ENCODE measurements at regions not wholly inside any gene's neighbourhood (a gene's known extent, or its start where the extent isn't known, plus 50 kb on each side); places are given as distances from the start of the nearest gene placed in this dataset.

DNA sequence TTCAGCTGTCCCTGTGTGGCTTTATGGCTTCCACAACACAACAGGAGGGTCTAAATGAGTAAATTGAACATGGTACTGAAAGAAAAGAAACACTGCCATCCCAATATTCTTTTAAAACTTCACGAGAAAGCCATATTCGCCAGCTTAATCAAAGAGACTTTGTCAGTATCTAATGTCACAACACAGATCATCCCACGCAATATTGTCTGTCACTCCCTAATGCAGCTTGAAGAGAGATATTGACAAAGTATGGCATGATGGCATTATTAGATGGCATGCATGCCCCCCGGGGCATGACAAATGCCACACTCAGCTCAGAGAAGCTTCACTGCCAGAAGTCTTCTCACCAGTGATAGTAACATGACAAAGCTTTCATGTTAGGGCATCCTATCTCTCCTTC is 197.8 kb downstream of the TTC8 start:
- Mint-ChIP-seq H3K4me1 (ENCODE audit: low read depth, unreplicated experiment) (no peaks in the 10 kb centered on the region), H3K36me3 (ENCODE audit: insufficient read depth, unreplicated experiment) (no peaks in the 10 kb centered on the region), H3K4me3 (ENCODE audit: low read depth, unreplicated experiment) (no peak overlapping the region), H3K9me3 (ENCODE audit: low read depth, unreplicated experiment) (peaks cover 2% of the 10 kb centered on the region), H3K27ac (ENCODE audit: unreplicated experiment) (no peak overlapping the region), H3K27me3 (ENCODE audit: unreplicated experiment) (peaks cover 37% of the 10 kb centered on the region)
- intact Hi-C loops (cut with micrococcal nuclease; ENCODE audit: unreplicated experiment): no loop called here
- DNase-seq: no peak
- CTCF ChIA-PET: interaction anchor here (0.7 kb wide), 1 partner anchor 10 kb away, joined by 3 read pairs; no protein-coding TSS in a partner anchor
- BruUV-seq (replicated peaks): no TSS peak
- TF ChIP-seq, protein P1, sequence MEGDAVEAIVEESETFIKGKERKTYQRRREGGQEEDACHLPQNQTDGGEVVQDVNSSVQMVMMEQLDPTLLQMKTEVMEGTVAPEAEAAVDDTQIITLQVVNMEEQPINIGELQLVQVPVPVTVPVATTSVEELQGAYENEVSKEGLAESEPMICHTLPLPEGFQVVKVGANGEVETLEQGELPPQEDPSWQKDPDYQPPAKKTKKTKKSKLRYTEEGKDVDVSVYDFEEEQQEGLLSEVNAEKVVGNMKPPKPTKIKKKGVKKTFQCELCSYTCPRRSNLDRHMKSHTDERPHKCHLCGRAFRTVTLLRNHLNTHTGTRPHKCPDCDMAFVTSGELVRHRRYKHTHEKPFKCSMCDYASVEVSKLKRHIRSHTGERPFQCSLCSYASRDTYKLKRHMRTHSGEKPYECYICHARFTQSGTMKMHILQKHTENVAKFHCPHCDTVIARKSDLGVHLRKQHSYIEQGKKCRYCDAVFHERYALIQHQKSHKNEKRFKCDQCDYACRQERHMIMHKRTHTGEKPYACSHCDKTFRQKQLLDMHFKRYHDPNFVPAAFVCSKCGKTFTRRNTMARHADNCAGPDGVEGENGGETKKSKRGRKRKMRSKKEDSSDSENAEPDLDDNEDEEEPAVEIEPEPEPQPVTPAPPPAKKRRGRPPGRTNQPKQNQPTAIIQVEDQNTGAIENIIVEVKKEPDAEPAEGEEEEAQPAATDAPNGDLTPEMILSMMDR (IDR thresholded peaks at IDR 0.05; ENCODE audit: unreplicated experiment): no peak

DNA sequence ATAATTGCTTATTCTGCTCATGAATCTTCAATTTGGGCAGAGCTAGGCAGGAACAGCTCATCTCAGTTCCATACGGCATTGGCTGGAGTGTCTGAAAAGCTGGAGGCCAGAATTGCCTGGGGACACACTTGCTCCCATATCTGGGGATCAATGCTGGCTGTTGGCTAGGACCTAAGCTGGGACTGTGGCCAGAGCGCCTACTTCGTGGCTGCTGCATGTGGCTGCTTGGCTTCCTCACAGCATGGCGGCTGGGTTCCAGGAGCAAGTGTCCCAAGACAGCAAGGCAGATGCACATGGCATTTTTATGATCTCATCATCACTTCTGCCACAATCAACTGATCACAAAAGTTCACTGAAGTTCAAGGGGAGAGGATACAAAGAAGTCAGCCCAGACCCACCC is 200.2 kb downstream of the TTC8 start:
- CTCF ChIA-PET: interaction anchor here (0.6 kb wide), 1 partner anchor 1822 kb away, joined by 4 read pairs; no protein-coding TSS in a partner anchor
- BruUV-seq (replicated peaks): no TSS peak
- intact Hi-C loops (cut with micrococcal nuclease; ENCODE audit: unreplicated experiment): no loop called here
- H3K4me1 Mint-ChIP-seq (ENCODE audit: low read depth, unreplicated experiment): no peaks in the 10 kb centered on the region
- H3K4me3 Mint-ChIP-seq (ENCODE audit: low read depth, unreplicated experiment): no peak overlapping the region
- peaks cover 2% of the 10 kb centered on the region for H3K9me3 Mint-ChIP-seq (ENCODE audit: low read depth, unreplicated experiment)
- no peaks in the 10 kb centered on the region for H3K36me3 Mint-ChIP-seq (ENCODE audit: insufficient read depth, unreplicated experiment)
- H3K27ac Mint-ChIP-seq (ENCODE audit: unreplicated experiment): no peak overlapping the region
- H3K27me3 Mint-ChIP-seq (ENCODE audit: unreplicated experiment): peaks cover 52% of the 10 kb centered on the region
- TF ChIP-seq, protein P1 (IDR thresholded peaks at IDR 0.05; ENCODE audit: unreplicated experiment): no peak
- DNase-seq: no peak

GRCh38 chr14:89025561-89026236 is 201.2 kb downstream of the TTC8 start:
- Mint-ChIP-seq H3K4me3 (ENCODE audit: low read depth, unreplicated experiment) (no peak overlapping the region), H3K27me3 (ENCODE audit: unreplicated experiment) (peaks cover 62% of the 10 kb centered on the region), H3K36me3 (ENCODE audit: insufficient read depth, unreplicated experiment) (no peaks in the 10 kb centered on the region), H3K27ac (ENCODE audit: unreplicated experiment) (no peak overlapping the region), H3K4me1 (ENCODE audit: low read depth, unreplicated experiment) (no peaks in the 10 kb centered on the region), H3K9me3 (ENCODE audit: low read depth, unreplicated experiment) (peaks cover 2% of the 10 kb centered on the region)
- no peak for DNase-seq
- intact Hi-C loops (cut with micrococcal nuclease; ENCODE audit: unreplicated experiment): no loop called here
- BruUV-seq (replicated peaks): no TSS peak
- CTCF ChIA-PET: no interaction called here
- TF ChIP-seq, protein P1 (IDR thresholded peaks at IDR 0.05; ENCODE audit: unreplicated experiment): no peak

- intact Hi-C loops (cut with micrococcal nuclease; ENCODE audit: unreplicated experiment): no loop called here
- Mint-ChIP-seq H3K27me3 (ENCODE audit: unreplicated experiment) (peaks cover 66% of the 10 kb centered on the region), H3K36me3 (ENCODE audit: insufficient read depth, unreplicated experiment) (no peaks in the 10 kb centered on the region), H3K4me1 (ENCODE audit: low read depth, unreplicated experiment) (no peaks in the 10 kb centered on the region), H3K9me3 (ENCODE audit: low read depth, unreplicated experiment) (peaks cover 2% of the 10 kb centered on the region), H3K4me3 (ENCODE audit: low read depth, unreplicated experiment) (peak overlapping the region; percentile 45), H3K27ac (ENCODE audit: unreplicated experiment) (no peak overlapping the region)
- peak; percentile 62 for DNase-seq
- TF ChIP-seq, protein P1 (IDR thresholded peaks at IDR 0.05; ENCODE audit: unreplicated experiment): peak; percentile 88
- no TSS peak for BruUV-seq (replicated peaks)
- CTCF ChIA-PET: interaction anchor here (1.0 to 1.3 kb wide), 2 partner anchors 14 to 909 kb away, joined by 3 read pairs; no protein-coding TSS in a partner anchor
Measured at GRCh38 chr14:89027097-89027740, 202.8 kb downstream of the TTC8 start.
